ENCODE measurements at regions not wholly inside any gene's neighbourhood (a gene's known extent, or its start where the extent isn't known, plus 50 kb on each side); places are given as distances from the start of the nearest gene placed in this dataset.

- Histone ChIP-seq H4K91ac (replicated peaks; ENCODE audit: insufficient read length, low read length) (no peak overlapping the region), H3K4me2 (ENCODE audit: insufficient read depth in 1 of 2, low read depth in 2 of 2, low read length in 2 of 2) (peak overlapping the region in 1 of 2 experiments; percentile 11; a peak in 1 of 4 replicates), H3K4me1 (replicated peaks in 1 of 4; ENCODE audit: control insufficient read depth in 3 of 4, insufficient read depth in 4 of 4, low read length in 3 of 4) (peaks cover 0 to 7% (median 6%) of the 10 kb centered on the region in 4 experiments; a peak in 3 of 7 replicates), H2BK5ac (ENCODE audit: low read depth, low read length) (no peak overlapping the region), H3K23me2 (ENCODE audit: low read depth, low read length) (no peaks in the 10 kb centered on the region; the same call in 1 of the 2 replicates), H2BK120ac (replicated peaks; ENCODE audit: low read depth, low read length) (no peak overlapping the region), H2AFZ (ENCODE audit: low read length) (no peak overlapping the region), H3K79me1 (ENCODE audit: low read depth, low read length) (no peaks in the 10 kb centered on the region), H2BK15ac (ENCODE audit: low read length) (no peak overlapping the region), H3K79me2 (ENCODE audit: control insufficient read depth in 1 of 2, insufficient read depth in 2 of 2, low read length in 2 of 2) (no peaks in the 10 kb centered on the region), H3K9ac (replicated peaks in 1 of 4; ENCODE audit: extremely low read depth in 1 of 4, low read depth in 3 of 4, low read length in 3 of 4) (no peak overlapping the region), H4K20me1 (replicated peaks in 1 of 2; ENCODE audit: control insufficient read depth in 1 of 2, insufficient read depth in 2 of 2, low read length in 2 of 2) (no peaks in the 10 kb centered on the region), H4K8ac (ENCODE audit: extremely low read depth, insufficient read depth, low read length) (no peak overlapping the region), H3K9me3 (ENCODE audit: insufficient read depth in 2 of 2, low read depth in 1 of 2, low read length in 1 of 2) (no peaks in the 10 kb centered on the region), H3K56ac (replicated peaks; ENCODE audit: insufficient read length, low read depth, low read length) (no peak overlapping the region), H3K23ac (ENCODE audit: insufficient read length) (no peak overlapping the region), H3K27ac (ENCODE audit: low read depth, low read length) (no peak overlapping the region), H3K18ac (ENCODE audit: extremely low read depth, low read length) (no peak overlapping the region), H2AK5ac (ENCODE audit: low read depth, low read length) (no peak overlapping the region), H3K27me3 (replicated peaks in 1 of 4; ENCODE audit: control insufficient read depth in 3 of 4, extremely low read depth in 1 of 4, insufficient read depth in 3 of 4, low read length in 3 of 4) (no peaks in the 10 kb centered on the region), H4K5ac (ENCODE audit: insufficient read length, low read depth, low read length) (no peak overlapping the region), H3K4ac (replicated peaks; ENCODE audit: insufficient read length, low read depth, low read length) (no peak overlapping the region), H3K4me3 (ENCODE audit: extremely low read depth in 1 of 4, insufficient read depth in 2 of 4, low read depth in 3 of 4, low read length in 4 of 4) (no peak overlapping the region), H2BK20ac (ENCODE audit: low read length) (no peak overlapping the region), H3K14ac (ENCODE audit: insufficient read length) (no peak overlapping the region), H2BK12ac (ENCODE audit: low read depth, low read length) (no peak overlapping the region), H3K36me3 (ENCODE audit: control insufficient read depth in 2 of 4, insufficient read depth in 4 of 4, low read length in 3 of 4) (no peaks in the 10 kb centered on the region)
- DNase-seq (ENCODE audit: low read depth in 1 of 2, low spot score in 2 of 2): no peak
- WGBS, 2 experiments (ENCODE audit: extremely low coverage in 1 of 2, insufficient coverage in 1 of 2, insufficient read length in 1 of 2, insufficient replicate concordance in 2 of 2, low coverage in 1 of 2, low lambda C conversion rate in 2 of 2, missing lambda C conversion rate in 1 of 2): 50% methylated on average over 1 of the region's 1 CpG; no CpG with 5 or more reads in 1 of the 2 experiments
- POLR2A ChIA-PET (ENCODE audit: partially characterized antibody): no interaction called here
- CTCF ChIA-PET (ENCODE audit: partially characterized antibody): no interaction called here
- no peak for FAIRE-seq
- TF ChIP-seq CTBP2 (IDR thresholded peaks at IDR 0.05; ENCODE audit: borderline replicate concordance, insufficient read depth, insufficient read length, low read length) (no peak), ASH2L (IDR thresholded peaks at IDR 0.05; ENCODE audit: low read length) (no peak), FOSL1 (IDR thresholded peaks at IDR 0.05; ENCODE audit: insufficient read depth, low read depth, low read length) (no peak), RBBP5 (IDR thresholded peaks at IDR 0.05; ENCODE audit: borderline replicate concordance, low read depth, low read length) (no peak), PHF8 (conservative IDR thresholded peaks at IDR 0.05; ENCODE audit: low read depth, low read length) (no peak), KDM1A (IDR thresholded peaks at IDR 0.05; ENCODE audit: borderline replicate concordance, low read length) (no peak), SIN3A (conservative IDR thresholded peaks at IDR 0.05 in 1 of 2, IDR thresholded peaks at IDR 0.05 in 1 of 2; ENCODE audit: low read depth in 1 of 2, low read length in 2 of 2) (no peak), POLR2A (IDR thresholded peaks at IDR 0.05; ENCODE audit: control extremely low read depth in 1 of 2, low read depth in 2 of 2, low read length in 2 of 2) (no peak), TAF7 (optimal IDR thresholded peaks at IDR 0.05; ENCODE audit: borderline replicate concordance, low read depth, low read length) (no peak), TCF12 (IDR thresholded peaks at IDR 0.05; ENCODE audit: low read depth, low read length) (0 out of 2 replicates have a peak, but pooled peaks have one; percentile 30), SP1 (IDR thresholded peaks at IDR 0.05; ENCODE audit: low read depth, low read length) (no peak), HDAC6 (IDR thresholded peaks at IDR 0.05; ENCODE audit: low read depth, low read length) (no peak)
- TF ChIP-seq, protein P1, sequence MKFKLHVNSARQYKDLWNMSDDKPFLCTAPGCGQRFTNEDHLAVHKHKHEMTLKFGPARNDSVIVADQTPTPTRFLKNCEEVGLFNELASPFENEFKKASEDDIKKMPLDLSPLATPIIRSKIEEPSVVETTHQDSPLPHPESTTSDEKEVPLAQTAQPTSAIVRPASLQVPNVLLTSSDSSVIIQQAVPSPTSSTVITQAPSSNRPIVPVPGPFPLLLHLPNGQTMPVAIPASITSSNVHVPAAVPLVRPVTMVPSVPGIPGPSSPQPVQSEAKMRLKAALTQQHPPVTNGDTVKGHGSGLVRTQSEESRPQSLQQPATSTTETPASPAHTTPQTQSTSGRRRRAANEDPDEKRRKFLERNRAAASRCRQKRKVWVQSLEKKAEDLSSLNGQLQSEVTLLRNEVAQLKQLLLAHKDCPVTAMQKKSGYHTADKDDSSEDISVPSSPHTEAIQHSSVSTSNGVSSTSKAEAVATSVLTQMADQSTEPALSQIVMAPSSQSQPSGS (IDR thresholded peaks at IDR 0.05; ENCODE audit: low read length): no peak
Measured at GRCh38 chr2:155836439-155836838, 496.1 kb downstream of the NR4A2 start.

All from H1 (cell line).